ENCODE measurements at regions not wholly inside any gene's neighbourhood (a gene's known extent, or its start where the extent isn't known, plus 50 kb on each side); places are given as distances from the start of the nearest gene placed in this dataset.

DNA sequence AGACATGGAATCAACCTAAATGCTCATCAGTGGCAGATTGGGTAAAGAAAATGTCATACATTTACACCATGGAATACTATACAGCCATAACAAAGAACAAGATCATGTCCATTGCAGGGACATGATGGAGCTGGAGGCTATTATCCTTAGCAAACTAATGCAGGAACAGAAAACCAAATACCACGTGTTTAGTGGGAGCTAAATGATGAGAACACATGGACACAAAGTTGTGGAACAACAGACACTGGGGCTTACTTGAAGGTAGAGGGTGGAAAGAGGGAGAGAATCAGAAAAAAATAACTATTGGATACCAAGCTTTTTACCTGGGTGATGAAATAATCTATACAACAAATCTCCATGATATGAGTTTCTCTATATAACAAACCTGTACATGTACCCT, 701.3 kb downstream of the TBC1D32 start (continued):
- TF ChIP-seq, protein P1, sequence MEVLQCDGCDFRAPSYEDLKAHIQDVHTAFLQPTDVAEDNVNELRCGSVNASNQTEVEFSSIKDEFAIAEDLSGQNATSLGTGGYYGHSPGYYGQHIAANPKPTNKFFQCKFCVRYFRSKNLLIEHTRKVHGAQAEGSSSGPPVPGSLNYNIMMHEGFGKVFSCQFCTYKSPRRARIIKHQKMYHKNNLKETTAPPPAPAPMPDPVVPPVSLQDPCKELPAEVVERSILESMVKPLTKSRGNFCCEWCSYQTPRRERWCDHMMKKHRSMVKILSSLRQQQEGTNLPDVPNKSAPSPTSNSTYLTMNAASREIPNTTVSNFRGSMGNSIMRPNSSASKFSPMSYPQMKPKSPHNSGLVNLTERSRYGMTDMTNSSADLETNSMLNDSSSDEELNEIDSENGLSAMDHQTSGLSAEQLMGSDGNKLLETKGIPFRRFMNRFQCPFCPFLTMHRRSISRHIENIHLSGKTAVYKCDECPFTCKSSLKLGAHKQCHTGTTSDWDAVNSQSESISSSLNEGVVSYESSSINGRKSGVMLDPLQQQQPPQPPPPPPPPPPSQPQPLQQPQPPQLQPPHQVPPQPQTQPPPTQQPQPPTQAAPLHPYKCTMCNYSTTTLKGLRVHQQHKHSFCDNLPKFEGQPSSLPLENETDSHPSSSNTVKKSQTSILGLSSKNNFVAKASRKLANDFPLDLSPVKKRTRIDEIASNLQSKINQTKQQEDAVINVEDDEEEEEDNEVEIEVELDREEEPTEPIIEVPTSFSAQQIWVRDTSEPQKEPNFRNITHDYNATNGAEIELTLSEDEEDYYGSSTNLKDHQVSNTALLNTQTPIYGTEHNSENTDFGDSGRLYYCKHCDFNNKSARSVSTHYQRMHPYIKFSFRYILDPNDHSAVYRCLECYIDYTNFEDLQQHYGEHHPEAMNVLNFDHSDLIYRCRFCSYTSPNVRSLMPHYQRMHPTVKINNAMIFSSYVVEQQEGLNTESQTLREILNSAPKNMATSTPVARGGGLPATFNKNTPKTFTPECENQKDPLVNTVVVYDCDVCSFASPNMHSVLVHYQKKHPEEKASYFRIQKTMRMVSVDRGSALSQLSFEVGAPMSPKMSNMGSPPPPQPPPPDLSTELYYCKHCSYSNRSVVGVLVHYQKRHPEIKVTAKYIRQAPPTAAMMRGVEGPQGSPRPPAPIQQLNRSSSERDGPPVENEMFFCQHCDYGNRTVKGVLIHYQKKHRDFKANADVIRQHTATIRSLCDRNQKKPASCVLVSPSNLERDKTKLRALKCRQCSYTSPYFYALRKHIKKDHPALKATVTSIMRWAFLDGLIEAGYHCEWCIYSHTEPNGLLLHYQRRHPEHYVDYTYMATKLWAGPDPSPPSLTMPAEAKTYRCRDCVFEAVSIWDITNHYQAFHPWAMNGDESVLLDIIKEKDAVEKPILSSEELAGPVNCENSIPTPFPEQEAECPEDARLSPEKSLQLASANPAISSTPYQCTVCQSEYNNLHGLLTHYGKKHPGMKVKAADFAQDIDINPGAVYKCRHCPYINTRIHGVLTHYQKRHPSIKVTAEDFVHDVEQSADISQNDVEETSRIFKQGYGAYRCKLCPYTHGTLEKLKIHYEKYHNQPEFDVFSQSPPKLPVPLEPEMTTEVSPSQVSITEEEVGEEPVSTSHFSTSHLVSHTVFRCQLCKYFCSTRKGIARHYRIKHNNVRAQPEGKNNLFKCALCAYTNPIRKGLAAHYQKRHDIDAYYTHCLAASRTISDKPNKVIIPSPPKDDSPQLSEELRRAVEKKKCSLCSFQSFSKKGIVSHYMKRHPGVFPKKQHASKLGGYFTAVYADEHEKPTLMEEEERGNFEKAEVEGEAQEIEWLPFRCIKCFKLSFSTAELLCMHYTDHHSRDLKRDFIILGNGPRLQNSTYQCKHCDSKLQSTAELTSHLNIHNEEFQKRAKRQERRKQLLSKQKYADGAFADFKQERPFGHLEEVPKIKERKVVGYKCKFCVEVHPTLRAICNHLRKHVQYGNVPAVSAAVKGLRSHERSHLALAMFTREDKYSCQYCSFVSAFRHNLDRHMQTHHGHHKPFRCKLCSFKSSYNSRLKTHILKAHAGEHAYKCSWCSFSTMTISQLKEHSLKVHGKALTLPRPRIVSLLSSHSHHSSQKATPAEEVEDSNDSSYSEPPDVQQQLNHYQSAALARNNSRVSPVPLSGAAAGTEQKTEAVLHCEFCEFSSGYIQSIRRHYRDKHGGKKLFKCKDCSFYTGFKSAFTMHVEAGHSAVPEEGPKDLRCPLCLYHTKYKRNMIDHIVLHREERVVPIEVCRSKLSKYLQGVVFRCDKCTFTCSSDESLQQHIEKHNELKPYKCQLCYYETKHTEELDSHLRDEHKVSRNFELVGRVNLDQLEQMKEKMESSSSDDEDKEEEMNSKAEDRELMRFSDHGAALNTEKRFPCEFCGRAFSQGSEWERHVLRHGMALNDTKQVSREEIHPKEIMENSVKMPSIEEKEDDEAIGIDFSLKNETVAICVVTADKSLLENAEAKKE (CRISPR knock-in tag; IDR thresholded peaks at IDR 0.05): no peak
- TF ChIP-seq JUNB (IDR thresholded peaks at IDR 0.05; ENCODE audit: unreplicated experiment): no peak
- TF ChIP-seq NANOG (IDR thresholded peaks at IDR 0.05; ENCODE audit: borderline replicate concordance): no peak
- TF ChIP-seq, protein P2, sequence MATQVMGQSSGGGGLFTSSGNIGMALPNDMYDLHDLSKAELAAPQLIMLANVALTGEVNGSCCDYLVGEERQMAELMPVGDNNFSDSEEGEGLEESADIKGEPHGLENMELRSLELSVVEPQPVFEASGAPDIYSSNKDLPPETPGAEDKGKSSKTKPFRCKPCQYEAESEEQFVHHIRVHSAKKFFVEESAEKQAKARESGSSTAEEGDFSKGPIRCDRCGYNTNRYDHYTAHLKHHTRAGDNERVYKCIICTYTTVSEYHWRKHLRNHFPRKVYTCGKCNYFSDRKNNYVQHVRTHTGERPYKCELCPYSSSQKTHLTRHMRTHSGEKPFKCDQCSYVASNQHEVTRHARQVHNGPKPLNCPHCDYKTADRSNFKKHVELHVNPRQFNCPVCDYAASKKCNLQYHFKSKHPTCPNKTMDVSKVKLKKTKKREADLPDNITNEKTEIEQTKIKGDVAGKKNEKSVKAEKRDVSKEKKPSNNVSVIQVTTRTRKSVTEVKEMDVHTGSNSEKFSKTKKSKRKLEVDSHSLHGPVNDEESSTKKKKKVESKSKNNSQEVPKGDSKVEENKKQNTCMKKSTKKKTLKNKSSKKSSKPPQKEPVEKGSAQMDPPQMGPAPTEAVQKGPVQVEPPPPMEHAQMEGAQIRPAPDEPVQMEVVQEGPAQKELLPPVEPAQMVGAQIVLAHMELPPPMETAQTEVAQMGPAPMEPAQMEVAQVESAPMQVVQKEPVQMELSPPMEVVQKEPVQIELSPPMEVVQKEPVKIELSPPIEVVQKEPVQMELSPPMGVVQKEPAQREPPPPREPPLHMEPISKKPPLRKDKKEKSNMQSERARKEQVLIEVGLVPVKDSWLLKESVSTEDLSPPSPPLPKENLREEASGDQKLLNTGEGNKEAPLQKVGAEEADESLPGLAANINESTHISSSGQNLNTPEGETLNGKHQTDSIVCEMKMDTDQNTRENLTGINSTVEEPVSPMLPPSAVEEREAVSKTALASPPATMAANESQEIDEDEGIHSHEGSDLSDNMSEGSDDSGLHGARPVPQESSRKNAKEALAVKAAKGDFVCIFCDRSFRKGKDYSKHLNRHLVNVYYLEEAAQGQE (IDR thresholded peaks at IDR 0.05; ENCODE audit: unreplicated experiment): no peak
- TF ChIP-seq POLR2AphosphoS5 (IDR thresholded peaks at IDR 0.05; ENCODE audit: low read depth): no peak
- no peak for TF ChIP-seq EZH2 (IDR thresholded peaks at IDR 0.05; ENCODE audit: low read depth, unreplicated experiment)
- TF ChIP-seq CREB1 (CRISPR knock-in tag; IDR thresholded peaks at IDR 0.05; ENCODE audit: low read depth): no peak
